NCI-H226 (cell line): ENCODE measurements at regions not wholly inside any gene's neighbourhood (a gene's known extent, or its start where the extent isn't known, plus 50 kb on each side); places are given as distances from the start of the nearest gene placed in this dataset.

Experiments
- DNase-seq: peaks from one replicate; pipeline ENCODE4 v3.0.0-alpha.2; 2015

GRCh38 chr10:4003348-4003973 lies 218.5 kb upstream of the KLF6 start:
- DNase-seq: no peak

- no peak for DNase-seq
Observed at GRCh38 chr10:4001811-4002210, 216.8 kb upstream of the KLF6 start.

- DNase-seq: no peak
Observed at GRCh38 chr10:3999642-4000041, 214.6 kb upstream of the KLF6 start.

GRCh38 chr10:3996697-3997096 lies 211.7 kb upstream of the KLF6 start:
- no peak for DNase-seq

- DNase-seq: peak; percentile 64
Observed at GRCh38 chr10:3995302-3996210, 210.5 kb upstream of the KLF6 start.

DNA sequence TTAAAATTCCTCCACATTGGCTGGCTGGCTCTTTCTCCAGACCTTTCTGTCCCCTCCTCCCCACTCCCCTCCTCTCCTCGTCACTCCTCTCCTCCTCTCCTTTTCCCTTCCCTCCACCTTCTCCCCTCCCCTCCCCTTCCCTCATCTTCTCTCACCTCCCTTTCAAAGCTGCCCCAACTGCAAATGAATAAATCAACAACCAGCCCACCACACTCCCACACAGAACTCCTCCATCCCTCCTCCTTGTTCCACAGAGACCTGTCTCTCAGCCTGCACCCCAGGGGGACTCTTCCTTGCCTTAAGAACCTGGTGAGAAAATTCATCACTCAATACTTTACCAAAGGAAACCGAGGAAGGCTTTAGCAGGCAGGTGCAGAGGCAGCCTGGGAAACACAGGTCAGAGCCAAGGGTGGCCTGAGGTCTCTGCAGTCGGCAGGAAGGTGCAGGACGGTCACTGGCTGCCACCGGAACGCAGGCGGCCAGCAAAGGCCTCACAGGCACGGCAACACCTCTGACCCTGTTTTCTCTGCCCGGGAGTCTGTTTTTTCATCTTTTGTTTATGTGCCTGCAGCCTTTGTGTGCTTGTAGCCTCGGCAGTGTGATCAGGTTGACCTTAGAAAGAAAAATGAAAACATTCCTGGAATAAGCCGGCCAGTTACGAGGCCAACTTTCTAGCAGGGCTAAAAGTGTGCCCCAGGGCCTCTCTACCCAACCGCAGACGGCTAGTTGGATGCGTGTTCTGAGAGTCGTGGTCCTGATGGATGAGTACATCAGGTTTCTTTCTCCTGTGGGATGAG lies 207.6 kb upstream of the KLF6 start:
- no peak for DNase-seq

GRCh38 chr10:3990307-3990706 lies 205.3 kb upstream of the KLF6 start:
- no peak for DNase-seq

DNA sequence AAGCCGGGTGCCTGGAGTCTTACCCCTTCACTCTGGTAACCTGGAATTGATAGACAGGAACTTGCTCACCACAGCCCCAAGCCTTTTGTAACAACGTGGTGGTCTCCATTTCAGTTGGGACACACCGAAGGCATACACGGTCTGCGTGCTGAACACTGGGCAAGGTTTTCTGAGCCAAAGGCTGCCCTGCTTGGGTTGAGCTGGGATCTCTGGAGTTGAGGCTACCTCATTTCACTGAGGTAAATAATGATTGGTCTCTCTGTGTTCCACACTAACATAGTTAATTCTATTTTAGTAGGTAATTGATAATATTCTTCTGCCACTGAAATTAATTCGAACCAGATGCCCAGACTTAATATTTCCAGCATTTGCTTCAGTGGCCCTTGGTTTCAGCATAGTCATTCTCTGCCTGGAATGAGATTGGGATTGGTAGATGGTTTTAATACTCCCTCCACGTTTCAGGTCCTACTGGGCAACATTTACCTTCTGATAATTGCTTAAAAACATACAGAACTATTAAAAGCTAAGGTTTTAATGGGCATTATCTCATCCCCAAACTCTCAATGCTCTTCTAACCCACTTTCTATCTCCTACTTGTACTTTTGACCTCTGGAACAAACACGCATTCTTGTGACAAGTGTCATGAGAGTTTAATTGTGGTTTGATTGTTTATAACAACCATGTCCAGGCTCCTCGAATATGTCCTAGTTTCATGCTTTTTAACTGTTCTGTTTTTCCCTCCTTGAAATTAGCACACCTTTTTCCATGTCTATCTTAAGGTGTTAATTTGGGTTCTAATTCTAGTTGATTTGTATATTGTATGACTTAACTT lies 202.3 kb upstream of the KLF6 start:
- DNase-seq: no peak

DNA sequence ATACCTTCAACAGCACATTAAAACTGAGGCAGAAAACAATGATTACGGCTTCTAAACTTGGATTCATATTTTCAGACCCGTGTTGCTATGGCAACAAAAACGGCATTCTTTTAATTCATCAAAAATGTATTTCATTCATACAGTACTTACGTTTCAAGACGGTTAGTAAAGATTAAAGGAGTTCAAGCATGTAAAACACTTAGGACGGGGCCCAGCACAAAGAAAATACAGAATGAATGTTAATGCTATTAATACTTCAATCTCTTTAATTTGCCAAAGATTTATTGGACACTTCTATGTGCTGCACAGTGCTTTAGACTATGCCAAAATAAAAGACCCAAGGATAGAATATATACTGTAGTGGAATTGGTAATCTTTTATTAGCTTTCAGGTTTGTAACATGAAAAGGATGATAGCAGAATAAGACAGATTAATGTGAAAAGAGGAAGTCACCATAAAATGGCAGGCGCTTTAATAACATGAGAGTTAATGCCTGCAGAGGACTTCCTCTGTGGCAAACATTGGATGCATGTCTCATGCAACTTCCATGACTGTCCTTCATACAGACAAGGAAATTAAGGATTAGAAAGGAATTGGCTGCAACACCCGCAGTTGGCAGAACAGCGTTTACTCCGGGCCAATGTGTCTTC lies 201.6 kb upstream of the KLF6 start:
- DNase-seq: no peak

DNA sequence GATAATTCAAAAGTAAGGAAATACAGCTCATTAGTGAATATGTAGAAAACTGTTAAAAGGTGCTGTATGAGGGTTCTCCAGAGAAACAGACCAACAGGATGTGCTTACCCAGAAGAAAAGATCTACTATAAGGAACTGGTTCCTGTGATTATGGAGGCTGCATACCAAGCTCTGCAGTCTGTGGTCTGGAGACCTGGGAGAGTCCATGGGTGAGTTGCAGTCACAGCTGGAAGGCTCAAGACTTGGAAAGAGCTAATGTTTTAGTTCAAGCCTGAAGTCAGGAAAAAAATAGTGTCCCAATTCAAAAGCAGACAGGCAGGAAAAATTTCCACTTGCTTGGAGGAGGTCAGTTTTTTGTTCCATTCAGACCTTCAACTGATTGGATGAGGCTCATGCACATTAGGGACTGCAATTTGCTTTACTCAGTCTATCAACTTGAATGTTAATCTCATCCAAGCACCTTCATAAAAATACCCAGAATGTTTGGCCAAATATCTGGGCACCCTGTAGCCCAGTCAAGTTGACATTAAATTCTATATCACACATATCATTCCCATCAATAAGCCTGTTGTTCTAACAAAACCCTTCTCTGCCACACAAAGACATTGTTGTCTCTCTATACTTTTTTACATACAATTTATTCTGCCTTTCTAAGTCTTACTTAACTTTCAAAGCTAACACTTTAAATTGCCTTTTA lies 197.9 kb upstream of the KLF6 start:
- DNase-seq: no peak

DNA sequence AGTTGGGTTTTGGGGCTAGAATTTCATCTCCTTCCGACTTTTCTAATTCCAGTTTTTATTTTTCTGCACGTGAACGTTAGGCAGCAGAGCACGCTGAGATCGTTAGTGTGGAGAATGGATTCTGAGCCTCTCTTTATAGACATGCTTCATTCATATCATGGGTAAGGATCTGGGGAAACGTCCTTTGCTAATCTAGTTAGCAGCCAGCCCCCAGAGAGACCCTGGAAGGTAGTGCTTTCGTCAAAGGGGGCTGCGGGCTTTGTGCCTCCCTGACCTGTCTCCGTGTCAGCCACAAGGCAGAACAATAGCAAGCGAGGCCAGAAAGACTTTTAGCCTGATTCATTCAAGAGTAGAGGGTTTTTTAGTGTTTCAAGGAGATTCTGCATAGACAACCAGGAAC lies 196.3 kb upstream of the KLF6 start:
- DNase-seq: no peak

DNA sequence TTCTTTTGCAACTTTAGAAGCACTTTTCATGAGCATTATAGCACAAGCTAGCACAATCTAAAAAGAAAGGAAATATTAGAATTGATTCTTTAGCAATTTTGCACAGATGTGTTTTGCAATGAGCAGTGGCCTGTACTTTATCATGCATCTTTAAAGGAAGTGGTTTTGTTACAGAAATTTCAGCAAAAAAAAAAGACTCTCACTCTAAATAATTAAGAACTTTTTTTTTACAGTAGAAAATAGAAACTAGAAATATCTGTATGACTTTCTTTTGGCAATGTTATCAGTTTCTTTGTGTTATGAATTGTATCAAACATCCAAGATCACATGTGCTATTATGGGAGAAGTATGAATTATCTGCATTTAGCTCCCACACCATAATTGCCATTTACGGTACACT lies 195.7 kb upstream of the KLF6 start:
- DNase-seq: no peak

DNA sequence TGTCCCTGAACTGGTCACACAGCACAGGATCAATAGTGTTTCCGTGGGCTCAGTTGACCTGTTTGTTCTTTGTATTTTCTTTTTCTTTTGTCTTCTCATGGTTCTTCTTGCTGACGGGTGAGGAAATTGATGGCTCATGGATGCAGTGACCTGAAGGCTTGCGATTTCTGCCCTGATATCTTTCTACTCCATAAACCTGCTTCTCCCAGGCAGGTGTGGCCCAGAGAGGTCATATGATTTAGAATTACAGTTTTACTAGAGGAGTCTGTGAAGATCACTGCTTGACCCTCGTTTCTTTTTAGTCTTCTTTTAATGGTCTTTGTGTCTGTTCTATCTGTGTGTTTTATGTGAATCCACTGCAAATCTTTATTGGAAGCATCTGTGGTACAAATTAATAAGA lies 195.1 kb upstream of the KLF6 start:
- no peak for DNase-seq

- no peak for DNase-seq
Observed at GRCh38 chr10:3978761-3979160, 193.8 kb upstream of the KLF6 start.

GRCh38 chr10:3978174-3978573 lies 193.2 kb upstream of the KLF6 start:
- peak; percentile 2 for DNase-seq

DNA sequence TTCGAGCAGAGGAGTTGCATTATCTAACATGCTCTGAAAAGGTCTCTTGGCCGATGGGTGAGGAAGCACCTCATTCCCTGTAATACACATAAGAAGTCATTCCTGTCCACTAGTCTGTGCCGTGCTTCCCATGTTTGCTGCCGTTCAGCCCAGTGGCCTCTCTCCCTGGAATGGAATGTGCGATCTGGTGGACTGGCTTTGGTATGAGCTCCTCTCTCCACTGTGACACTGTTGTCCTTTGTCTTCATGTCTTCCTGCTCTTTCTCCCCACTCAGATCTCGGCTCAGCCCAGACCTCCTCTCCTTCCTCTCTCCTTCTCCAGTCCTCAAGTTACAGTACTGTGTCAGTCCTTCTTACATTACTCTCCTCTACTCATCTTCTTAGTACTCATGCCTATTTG lies 192.8 kb upstream of the KLF6 start:
- DNase-seq: no peak

- no peak for DNase-seq
Observed at GRCh38 chr10:3976718-3977117, 191.7 kb upstream of the KLF6 start.

GRCh38 chr10:3976171-3976570 lies 191.2 kb upstream of the KLF6 start:
- no peak for DNase-seq

GRCh38 chr10:3975016-3975415 lies 190.0 kb upstream of the KLF6 start:
- no peak for DNase-seq

GRCh38 chr10:3972460-3973301 lies 187.7 kb upstream of the KLF6 start:
- no peak for DNase-seq

DNA sequence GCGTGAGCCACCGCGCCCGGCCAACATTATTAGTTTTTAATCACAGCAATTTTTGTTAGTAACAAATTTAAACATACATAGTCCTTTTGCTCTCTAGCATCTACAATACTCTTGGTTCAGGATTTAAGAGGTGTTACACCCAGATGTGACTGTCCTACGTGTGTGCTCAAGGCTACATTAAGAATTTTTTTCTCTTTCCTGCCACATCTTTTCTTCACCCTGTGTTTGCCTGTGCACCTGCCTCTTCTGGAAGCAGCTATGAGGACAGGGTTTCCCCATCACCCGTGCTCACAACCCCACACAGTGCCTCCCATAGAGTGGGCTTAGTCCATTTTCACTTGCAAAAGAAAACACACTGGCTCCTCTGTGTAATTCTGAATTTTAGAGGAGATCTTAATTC lies 186.7 kb upstream of the KLF6 start:
- DNase-seq: no peak
